HG03097 (cell line): ENCODE measurements at regions not wholly inside any gene's neighbourhood (a gene's known extent, or its start where the extent isn't known, plus 50 kb on each side); places are given as distances from the start of the nearest gene placed in this dataset.

Experiments used
- ATAC-seq: cut with Tn5 transposase; IDR thresholded peaks from one replicate; pipeline ENCODE4 v1.9.1; 2021; ENCODE audit not compliant: unreplicated experiment, low FRiP score

DNA sequence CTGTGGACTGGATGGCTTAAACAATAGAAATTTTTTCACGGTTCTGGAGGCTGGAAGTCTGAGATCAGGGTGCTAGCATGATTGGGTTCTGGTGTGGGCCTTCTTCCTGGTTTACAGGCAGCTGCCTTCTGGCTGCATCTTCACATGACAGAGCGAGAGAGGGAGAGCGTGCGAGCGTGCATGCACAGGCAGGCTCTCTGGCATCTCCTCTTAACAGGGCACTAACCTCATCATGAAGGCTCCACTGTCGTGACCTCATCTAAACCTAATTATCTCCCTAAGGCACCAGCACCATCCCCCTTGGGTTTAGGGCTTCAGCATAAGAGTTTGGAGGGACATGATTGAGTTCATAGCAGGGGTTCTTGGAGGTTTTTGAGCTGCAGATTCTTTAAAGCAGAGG lies 292.0 kb upstream of the C2CD4B start:
- ATAC-seq, result no peak

GRCh38 chr15:62459875-62460274 lies 294.8 kb upstream of the C2CD4B start:
- no peak for ATAC-seq

DNA sequence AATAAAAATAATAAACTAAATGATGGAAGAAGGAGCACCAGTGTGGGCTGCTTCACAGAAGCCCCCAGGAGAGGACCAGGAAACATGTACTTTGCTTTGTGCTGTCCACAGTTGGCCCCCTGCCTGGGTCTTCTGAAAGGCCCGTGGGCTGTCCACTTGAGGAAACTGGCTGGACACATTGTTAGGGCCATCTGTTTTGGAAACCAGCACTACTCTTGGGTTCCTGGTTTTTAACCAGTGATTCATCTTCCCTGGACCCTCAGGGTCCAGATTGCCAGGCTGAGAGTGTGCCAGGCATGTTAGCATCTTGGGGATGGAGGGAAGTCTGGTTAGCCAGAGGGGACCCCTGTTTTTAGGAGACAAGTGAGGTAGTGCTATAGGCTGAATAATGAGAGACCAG lies 297.2 kb upstream of the C2CD4B start:
- no peak for ATAC-seq

GRCh38 chr15:62462721-62463120 lies 297.6 kb upstream of the C2CD4B start:
- no peak for ATAC-seq

DNA sequence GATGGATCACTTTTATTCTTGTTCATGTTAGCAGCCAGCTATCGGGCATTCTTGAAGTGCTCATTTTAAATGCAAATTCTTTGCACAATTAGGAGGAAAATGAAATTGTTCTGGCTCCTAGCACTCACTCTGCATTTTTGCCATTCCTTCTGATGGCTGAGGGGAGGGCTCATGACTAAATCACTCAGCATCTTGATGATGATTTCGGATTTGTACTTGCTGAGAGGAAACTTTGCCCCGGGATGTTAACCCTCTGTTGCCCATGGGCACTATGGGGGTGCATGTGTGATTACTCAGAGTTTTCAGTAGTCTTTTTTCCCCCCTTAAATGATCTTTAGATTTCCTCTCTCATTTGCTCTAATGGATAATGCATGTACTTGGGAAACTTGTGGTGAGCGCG lies 299.6 kb upstream of the C2CD4B start:
- no peak for ATAC-seq

DNA sequence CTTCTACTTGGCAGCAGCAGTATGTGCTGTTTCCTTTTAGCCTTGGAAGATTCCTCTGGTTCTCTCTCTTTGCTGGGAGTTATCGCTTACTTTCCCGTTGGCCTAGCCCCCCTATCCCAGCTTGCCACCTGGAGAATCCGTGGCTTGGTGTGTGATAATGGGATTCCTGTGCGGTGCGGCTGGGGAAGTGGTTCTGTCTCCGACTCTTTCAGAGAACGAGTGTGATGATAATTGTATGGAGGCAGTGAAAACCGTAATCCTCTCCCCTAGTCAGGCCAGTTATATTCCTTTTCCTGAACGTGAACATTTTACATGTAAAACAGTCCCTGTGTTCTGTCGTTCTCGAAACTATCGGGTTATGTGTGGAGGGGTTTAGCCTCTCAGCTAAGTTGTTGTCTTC lies 300.1 kb upstream of the C2CD4B start:
- no peak for ATAC-seq

GRCh38 chr15:62469478-62469873 lies 304.4 kb upstream of the C2CD4B start:
- no peak for ATAC-seq

GRCh38 chr15:62469874-62470688 lies 305.0 kb upstream of the C2CD4B start:
- no peak for ATAC-seq

DNA sequence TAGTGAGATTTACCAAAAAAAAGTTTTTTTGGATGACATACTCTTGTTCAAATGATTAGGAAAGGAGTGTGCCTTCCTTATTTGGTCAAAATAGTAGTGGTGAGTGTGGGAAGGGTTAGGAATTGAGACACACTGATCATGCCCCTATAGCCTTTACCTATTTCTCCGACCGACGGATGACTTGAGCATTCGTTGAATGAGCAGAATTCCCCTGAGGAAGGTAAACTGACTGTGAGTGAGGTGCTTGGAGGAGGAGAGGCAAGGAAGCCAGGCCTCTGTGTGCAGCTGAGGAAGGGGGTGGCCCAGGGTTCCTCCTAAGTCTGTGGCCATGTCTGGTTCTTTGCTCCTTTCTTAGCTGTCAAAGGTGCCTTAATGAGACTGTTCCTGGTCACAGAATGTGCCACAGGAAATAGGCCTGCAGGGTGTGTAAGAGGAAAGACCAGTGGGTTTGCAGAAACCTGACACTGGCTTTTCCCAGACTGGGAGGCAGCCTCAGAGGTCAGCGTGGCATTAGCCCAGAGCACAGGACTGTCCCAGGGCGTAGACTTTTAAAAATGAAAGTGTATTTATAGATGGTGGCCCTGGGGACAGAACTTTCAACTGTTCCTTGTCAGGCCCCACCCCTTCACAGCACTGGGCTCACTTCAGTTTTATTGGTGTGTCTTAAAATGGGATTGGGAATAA lies 307.7 kb upstream of the C2CD4B start:
- ATAC-seq, result no peak

GRCh38 chr15:62474021-62474770 lies 309.1 kb upstream of the C2CD4B start:
- no peak for ATAC-seq

DNA sequence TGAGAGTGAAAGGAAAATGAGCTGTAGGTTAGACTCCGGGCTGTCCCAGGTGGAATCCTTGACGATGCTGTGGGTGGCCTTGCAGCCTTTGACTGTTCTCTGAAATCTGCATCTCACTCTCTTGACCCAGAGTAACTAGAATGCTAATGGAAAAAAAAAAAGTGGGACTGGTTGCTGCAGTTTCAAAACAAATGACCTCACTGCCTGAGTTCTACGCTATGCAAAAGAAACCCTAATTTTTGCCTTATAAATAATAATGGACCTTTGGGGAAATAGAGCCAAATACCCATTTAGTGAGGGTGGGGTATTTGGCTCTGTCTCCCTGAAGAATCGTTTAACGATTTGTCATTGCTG lies 309.7 kb upstream of the C2CD4B start:
- no peak for ATAC-seq

GRCh38 chr15:62475591-62475990 lies 310.5 kb upstream of the C2CD4B start:
- no peak for ATAC-seq

DNA sequence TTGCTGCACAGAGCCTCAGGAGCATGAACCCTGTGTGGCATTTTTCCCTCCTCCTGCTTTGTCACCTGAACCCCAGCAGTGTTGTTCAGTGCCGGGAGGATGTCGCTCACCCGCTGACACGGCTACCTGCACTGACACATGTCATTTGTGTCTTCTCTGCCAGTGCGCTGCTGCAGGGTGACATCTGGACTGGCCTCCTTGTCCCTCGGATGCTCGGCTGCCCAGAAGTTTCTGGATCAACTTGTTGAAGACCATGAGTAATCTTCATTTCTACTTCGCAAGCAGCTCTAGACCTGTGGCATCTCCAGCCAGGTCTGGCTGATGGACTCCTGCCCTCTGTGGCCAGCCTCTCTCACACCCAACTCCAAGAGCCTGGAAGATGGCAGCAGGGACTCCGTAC lies 311.1 kb upstream of the C2CD4B start:
- no peak for ATAC-seq

DNA sequence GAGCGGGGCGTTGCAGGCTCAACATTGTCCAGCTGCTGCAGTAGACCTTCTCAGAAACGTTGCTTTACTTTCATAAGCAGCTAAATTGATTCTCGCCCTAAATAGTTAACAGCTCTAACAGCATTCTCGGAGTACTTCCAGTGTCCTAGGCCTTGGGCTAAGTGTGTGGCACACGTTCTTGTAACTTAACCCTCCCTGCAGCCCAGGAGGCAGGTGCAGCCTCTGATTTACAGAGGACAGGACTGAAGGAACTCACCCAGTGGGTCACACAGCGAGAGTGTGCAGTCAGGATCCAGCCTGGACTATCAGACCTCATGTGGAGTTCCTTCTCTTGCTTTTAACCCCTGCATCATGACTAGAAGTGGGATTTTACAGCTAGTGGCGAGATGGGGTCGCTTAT lies 312.8 kb upstream of the C2CD4B start:
- ATAC-seq, result no peak

- ATAC-seq, result peak; percentile 73
Observed at GRCh38 chr15:62482785-62483429, 317.8 kb upstream of the C2CD4B start.

DNA sequence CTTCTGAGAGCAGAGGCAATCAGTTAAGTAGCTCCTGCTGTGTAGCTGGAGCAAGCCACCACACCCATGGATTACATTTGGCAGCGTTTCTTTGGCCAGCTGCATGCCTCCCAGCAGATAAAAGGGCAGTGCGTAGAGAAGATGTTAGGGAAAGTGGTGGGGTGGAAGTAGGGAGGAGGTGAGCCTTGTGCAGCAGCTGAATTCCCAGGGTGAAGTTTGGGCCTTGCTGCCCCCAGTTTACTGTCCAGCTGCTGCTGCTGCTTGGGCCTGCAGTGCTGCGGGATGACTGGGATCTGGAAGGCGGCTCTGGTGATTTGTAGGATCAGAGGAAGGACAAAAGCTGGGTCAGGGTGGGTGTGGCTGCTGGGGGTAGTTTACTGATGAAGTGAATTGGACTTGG lies 318.7 kb upstream of the C2CD4B start:
- ATAC-seq, result no peak

- ATAC-seq, result no peak
Observed at GRCh38 chr15:62485170-62485720, 320.2 kb upstream of the C2CD4B start.

DNA sequence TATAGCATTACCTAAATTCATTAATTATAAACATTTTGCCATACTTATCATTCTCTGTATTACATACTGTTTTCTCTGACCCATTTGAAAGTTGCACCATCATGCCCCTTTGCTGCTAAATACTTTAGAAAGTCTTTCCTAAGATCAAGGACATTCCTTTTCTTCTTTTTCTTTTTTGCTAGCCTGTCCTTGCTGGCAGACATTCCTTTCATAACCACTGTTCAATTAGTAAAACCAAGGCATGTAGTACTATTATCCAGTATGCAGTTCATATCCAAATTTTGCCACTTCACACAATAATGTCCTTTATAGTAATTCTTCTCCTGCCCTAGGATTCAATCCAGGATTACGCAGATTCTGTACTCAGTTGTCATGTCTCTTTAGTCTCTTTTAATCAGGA lies 321.0 kb upstream of the C2CD4B start:
- ATAC-seq, result no peak

DNA sequence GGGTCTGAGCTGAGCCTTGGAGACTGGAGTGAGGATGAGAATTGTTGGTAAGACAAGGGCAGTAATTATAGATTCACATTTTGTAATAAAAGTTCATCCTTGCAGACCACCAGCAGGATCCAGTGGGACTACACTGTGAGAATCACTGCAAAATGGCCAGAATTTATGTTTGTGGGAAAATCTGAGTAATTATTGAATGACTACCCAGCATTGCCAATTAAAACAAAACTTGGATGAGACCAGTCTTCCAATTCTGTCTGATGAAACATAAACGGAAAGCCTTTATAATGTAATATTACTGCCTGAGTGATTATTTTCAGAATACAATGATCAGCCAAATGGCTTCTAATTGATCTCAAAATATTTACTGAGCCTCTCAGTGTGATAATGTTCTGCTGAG lies 323.3 kb upstream of the C2CD4B start:
- ATAC-seq, result no peak

- ATAC-seq, result no peak
Observed at GRCh38 chr15:62491642-62492041, 326.6 kb upstream of the C2CD4B start.

DNA sequence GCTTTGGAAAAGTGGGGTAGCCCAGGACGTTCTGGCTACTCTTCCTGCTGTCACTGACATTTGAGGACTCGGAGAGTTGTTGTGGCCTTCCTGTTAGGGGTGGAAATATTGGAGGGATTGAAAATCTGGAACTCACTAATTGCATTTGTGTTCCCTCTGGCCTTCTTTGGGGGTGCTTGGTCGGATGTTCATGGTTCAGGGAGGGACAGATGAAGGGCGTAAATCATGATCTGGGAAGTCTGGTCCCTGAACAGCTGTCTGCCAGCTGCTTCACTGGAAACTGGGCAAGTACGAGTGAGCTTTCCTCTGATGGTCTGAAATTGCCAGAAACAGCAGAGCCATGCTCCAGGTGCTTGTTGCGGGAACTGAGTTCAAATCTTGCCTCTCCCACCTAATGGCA lies 327.8 kb upstream of the C2CD4B start:
- ATAC-seq, result no peak
